ENCODE measurements at regions not wholly inside any gene's neighbourhood (a gene's known extent, or its start where the extent isn't known, plus 50 kb on each side); places are given as distances from the start of the nearest gene placed in this dataset.

- no peak overlapping the region for H3K4me3 Mint-ChIP-seq (ENCODE audit: unreplicated experiment)
- H3K9me3 Mint-ChIP-seq (ENCODE audit: low read depth) = no peaks in the 10 kb centered on the region
- H3K27me3 Mint-ChIP-seq (ENCODE audit: low read depth) = no peaks in the 10 kb centered on the region
- H3K27ac Mint-ChIP-seq (ENCODE audit: unreplicated experiment) = peak overlapping the region; percentile 89
- peaks cover 67% of the 10 kb centered on the region for H3K4me1 Mint-ChIP-seq (ENCODE audit: low read depth)
- TF ChIP-seq, protein P1, sequence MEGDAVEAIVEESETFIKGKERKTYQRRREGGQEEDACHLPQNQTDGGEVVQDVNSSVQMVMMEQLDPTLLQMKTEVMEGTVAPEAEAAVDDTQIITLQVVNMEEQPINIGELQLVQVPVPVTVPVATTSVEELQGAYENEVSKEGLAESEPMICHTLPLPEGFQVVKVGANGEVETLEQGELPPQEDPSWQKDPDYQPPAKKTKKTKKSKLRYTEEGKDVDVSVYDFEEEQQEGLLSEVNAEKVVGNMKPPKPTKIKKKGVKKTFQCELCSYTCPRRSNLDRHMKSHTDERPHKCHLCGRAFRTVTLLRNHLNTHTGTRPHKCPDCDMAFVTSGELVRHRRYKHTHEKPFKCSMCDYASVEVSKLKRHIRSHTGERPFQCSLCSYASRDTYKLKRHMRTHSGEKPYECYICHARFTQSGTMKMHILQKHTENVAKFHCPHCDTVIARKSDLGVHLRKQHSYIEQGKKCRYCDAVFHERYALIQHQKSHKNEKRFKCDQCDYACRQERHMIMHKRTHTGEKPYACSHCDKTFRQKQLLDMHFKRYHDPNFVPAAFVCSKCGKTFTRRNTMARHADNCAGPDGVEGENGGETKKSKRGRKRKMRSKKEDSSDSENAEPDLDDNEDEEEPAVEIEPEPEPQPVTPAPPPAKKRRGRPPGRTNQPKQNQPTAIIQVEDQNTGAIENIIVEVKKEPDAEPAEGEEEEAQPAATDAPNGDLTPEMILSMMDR (IDR thresholded peaks at IDR 0.05) = no peak
- peaks cover 2% of the 10 kb centered on the region for H3K36me3 Mint-ChIP-seq (ENCODE audit: low read depth)
- DNase-seq (ENCODE audit: low spot score) = peak; percentile 85
Observed at GRCh38 chr2:120912101-120912985, 176.7 kb downstream of the GLI2 start.

- peak; percentile 77 for DNase-seq (ENCODE audit: low spot score)
- Mint-ChIP-seq H3K27me3 (ENCODE audit: low read depth) (no peaks in the 10 kb centered on the region), H3K36me3 (ENCODE audit: low read depth) (no peaks in the 10 kb centered on the region), H3K27ac (ENCODE audit: unreplicated experiment) (peak overlapping the region; percentile 97), H3K4me3 (ENCODE audit: unreplicated experiment) (no peak overlapping the region), H3K4me1 (ENCODE audit: low read depth) (peaks cover 80% of the 10 kb centered on the region), H3K9me3 (ENCODE audit: low read depth) (no peaks in the 10 kb centered on the region)
- TF ChIP-seq, protein P1 (IDR thresholded peaks at IDR 0.05) = no peak
Observed at GRCh38 chr2:120913972-120914838, 178.5 kb downstream of the GLI2 start.

GRCh38 chr2:120914839-120915521 lies 179.3 kb downstream of the GLI2 start:
- Mint-ChIP-seq H3K27me3 (ENCODE audit: low read depth) (no peaks in the 10 kb centered on the region), H3K36me3 (ENCODE audit: low read depth) (peaks cover 4% of the 10 kb centered on the region), H3K9me3 (ENCODE audit: low read depth) (no peaks in the 10 kb centered on the region), H3K4me3 (ENCODE audit: unreplicated experiment) (peak overlapping the region; percentile 16), H3K4me1 (ENCODE audit: low read depth) (peaks cover 86% of the 10 kb centered on the region), H3K27ac (ENCODE audit: unreplicated experiment) (peak overlapping the region; percentile 97)
- peak; percentile 97 for DNase-seq (ENCODE audit: low spot score)
- TF ChIP-seq, protein P1 (IDR thresholded peaks at IDR 0.05) = peak; percentile 62

DNA sequence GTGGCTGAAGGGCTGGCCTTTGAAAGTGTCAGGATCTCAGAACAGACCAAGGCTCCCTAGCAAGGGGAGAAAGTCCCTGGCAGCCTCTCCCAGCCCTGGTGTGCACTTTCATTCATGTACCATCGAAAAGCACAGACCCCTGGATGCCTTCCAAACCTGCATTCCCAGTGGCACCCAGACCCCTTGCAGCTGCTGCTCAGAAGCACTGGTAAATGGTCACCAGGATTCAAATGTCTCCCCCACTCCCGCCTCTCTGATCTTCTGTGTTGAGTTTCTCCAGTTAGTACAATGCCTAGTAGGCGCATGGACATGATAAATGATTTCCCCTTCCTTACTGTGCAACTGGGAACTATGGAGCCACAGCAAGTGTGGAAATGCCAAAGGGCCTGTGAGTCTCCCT lies 180.0 kb downstream of the GLI2 start:
- DNase-seq (ENCODE audit: low spot score) = no peak
- peaks cover 89% of the 10 kb centered on the region for H3K4me1 Mint-ChIP-seq (ENCODE audit: low read depth)
- no peaks in the 10 kb centered on the region for H3K27me3 Mint-ChIP-seq (ENCODE audit: low read depth)
- TF ChIP-seq, protein P1 (IDR thresholded peaks at IDR 0.05) = no peak
- H3K4me3 Mint-ChIP-seq (ENCODE audit: unreplicated experiment) = no peak overlapping the region
- no peaks in the 10 kb centered on the region for H3K9me3 Mint-ChIP-seq (ENCODE audit: low read depth)
- H3K27ac Mint-ChIP-seq (ENCODE audit: unreplicated experiment) = peak overlapping the region; percentile 97
- peaks cover 4% of the 10 kb centered on the region for H3K36me3 Mint-ChIP-seq (ENCODE audit: low read depth)

- Mint-ChIP-seq H3K4me1 (ENCODE audit: low read depth) (peaks cover 89% of the 10 kb centered on the region), H3K4me3 (ENCODE audit: unreplicated experiment) (no peak overlapping the region), H3K9me3 (ENCODE audit: low read depth) (no peaks in the 10 kb centered on the region), H3K36me3 (ENCODE audit: low read depth) (peaks cover 4% of the 10 kb centered on the region), H3K27ac (ENCODE audit: unreplicated experiment) (peak overlapping the region; percentile 97), H3K27me3 (ENCODE audit: low read depth) (no peaks in the 10 kb centered on the region)
- no peak for DNase-seq (ENCODE audit: low spot score)
- TF ChIP-seq, protein P1 (IDR thresholded peaks at IDR 0.05) = no peak
Observed at GRCh38 chr2:120916446-120916845, 180.8 kb downstream of the GLI2 start.
